NCI-H128 (cell line): ENCODE measurements at regions not wholly inside any gene's neighbourhood (a gene's known extent, or its start where the extent isn't known, plus 50 kb on each side); places are given as distances from the start of the nearest gene placed in this dataset.

Experiments
- DNase-seq: peaks from one replicate; lab custom pipeline; 2025; ENCODE audit not compliant: unreplicated experiment; lab: John Stamatoyannopoulos, UW

GRCh38 chr1:47627016-47627415 lies 189.2 kb downstream of the FOXD2 start:
- no peak for DNase-seq

- no peak for DNase-seq
Measured at GRCh38 chr1:47627471-47628370, 189.9 kb downstream of the FOXD2 start.

- no peak for DNase-seq
Measured at GRCh38 chr1:47629201-47629600, 191.4 kb downstream of the FOXD2 start.

GRCh38 chr1:47630346-47630745 lies 192.5 kb downstream of the FOXD2 start:
- DNase-seq, result no peak

- no peak for DNase-seq
Measured at GRCh38 chr1:47631411-47631995, 193.7 kb downstream of the FOXD2 start.

- no peak for DNase-seq
Measured at GRCh38 chr1:47635111-47635510, 197.3 kb downstream of the FOXD2 start.

GRCh38 chr1:47635597-47635996 lies 197.8 kb downstream of the FOXD2 start:
- DNase-seq, result no peak

GRCh38 chr1:47637111-47637685 lies 199.4 kb downstream of the FOXD2 start:
- DNase-seq, result no peak

- no peak for DNase-seq
Measured at GRCh38 chr1:47638240-47638639, 200.4 kb downstream of the FOXD2 start.

- no peak for DNase-seq
Measured at GRCh38 chr1:47638713-47639112, 200.9 kb downstream of the FOXD2 start.

- DNase-seq, result no peak
Measured at GRCh38 chr1:47643306-47644211, 205.7 kb downstream of the FOXD2 start.

GRCh38 chr1:47644212-47644573 lies 206.3 kb downstream of the FOXD2 start:
- no peak for DNase-seq

- DNase-seq, result no peak
Measured at GRCh38 chr1:47645151-47645550, 207.3 kb downstream of the FOXD2 start.

GRCh38 chr1:47646676-47647075 lies 208.8 kb downstream of the FOXD2 start:
- no peak for DNase-seq

- no peak for DNase-seq
Measured at GRCh38 chr1:47647327-47647845, 209.5 kb downstream of the FOXD2 start.

- peak; percentile 69 for DNase-seq
Measured at GRCh38 chr1:47650205-47650604, 212.4 kb downstream of the FOXD2 start.

- DNase-seq, result no peak
Measured at GRCh38 chr1:47650611-47651010, 212.8 kb downstream of the FOXD2 start.

GRCh38 chr1:47651311-47652089 lies 213.7 kb downstream of the FOXD2 start:
- DNase-seq, result no peak

- DNase-seq, result no peak
Measured at GRCh38 chr1:47655521-47656300, 217.9 kb downstream of the FOXD2 start.
